Left lung (tissue), 4 donors: ENCODE measurements at regions not wholly inside any gene's neighbourhood (a gene's known extent, or its start where the extent isn't known, plus 50 kb on each side); places are given as distances from the start of the nearest gene placed in this dataset.

ENCODE experiments used
- ATAC-seq: fragments of 200-7000 bp; cut with Tn5 transposase; one replicate; pipeline ENCODE4 v1.9.1; 2020; ENCODE audit warnings: moderate library complexity
- DNase-seq, 4 donors: peaks; one replicate each; pipeline ENCODE4 v3.0.0-alpha.2; 2013 to 2020
- H3K27ac ChIP-seq, 2 donors: fragments of 200-600 bp; sonication (generic) in 1 of 2; one replicate each; pipeline versions ENCODE4 v1.5.0 to v1.8.0; 2020 to 2021
- H3K27me3 ChIP-seq, 2 donors: fragments of 200-600 bp; sonication (generic) in 1 of 2; one replicate each; pipeline versions ENCODE4 v1.5.0 to v1.8.0; 2020 to 2021
- H3K36me3 ChIP-seq, 2 donors: fragments of 200-600 bp; sonication (generic) in 1 of 2; one replicate each; pipeline versions ENCODE4 v1.5.0 to v1.8.0; 2020 to 2021
- H3K4me1 ChIP-seq, 2 donors: fragments of 200-600 bp; one replicate each; pipeline ENCODE4 v1.8.0; 2021
- H3K4me3 ChIP-seq, 2 donors: fragments of 200-600 bp; sonication (generic) in 1 of 2; one replicate each; pipeline versions ENCODE4 v1.5.0 to v1.8.0; 2020 to 2021; ENCODE audit warnings: mild to moderate bottlenecking in 1 of 2
- H3K9me3 ChIP-seq, 2 donors: fragments of 200-600 bp; sonication (generic) in 1 of 2; one replicate each; pipeline versions ENCODE4 v1.5.0 to v1.8.0; 2020 to 2021
- CTCF ChIP-seq, 2 donors: fragments of 200-600 bp; sonication (generic) in 1 of 2; IDR thresholded peaks; one replicate each; pipeline versions ENCODE4 v1.5.0 to v1.8.0; 2021; ENCODE audit warnings: antibody characterized with exemption in 2 of 2
- intact Hi-C, 2 donors: fragments of 100-400 bp; cut with DNase I; formaldehyde crosslinking; loops; one replicate each; pipeline versions ENCODE4 v1.11.2 to v1.14.2; 2022
- donor health status: DM: no; HTN: yes; CAD: no.
- donor health status: DM: no; HTN: no; CAD: no.

GRCh38 chr2:2892892-2893291 is 484.7 kb downstream of the EIPR1 start:
- Histone ChIP-seq H3K9me3 (no peaks in the 10 kb centered on the region), H3K27me3 (peaks cover 0 to 8% of the 10 kb centered on the region in 2 donors), H3K4me1 (no peaks in the 10 kb centered on the region), H3K4me3 (no peak overlapping the region), H3K36me3 (no peaks in the 10 kb centered on the region), H3K27ac (no peak overlapping the region)
- intact Hi-C loops = no loop called here
- DNase-seq (no peak), ATAC-seq (no peak)
- no peak for TF ChIP-seq CTCF (IDR thresholded peaks at IDR 0.05)

- Histone ChIP-seq H3K27ac (no peak overlapping the region), H3K9me3 (no peaks in the 10 kb centered on the region), H3K36me3 (no peaks in the 10 kb centered on the region), H3K4me3 (no peak overlapping the region), H3K4me1 (no peaks in the 10 kb centered on the region), H3K27me3 (peaks cover 0 to 8% of the 10 kb centered on the region in 2 donors)
- intact Hi-C loops = no loop called here
- no peak for TF ChIP-seq CTCF (IDR thresholded peaks at IDR 0.05)
- no peak for ATAC-seq
- no peak for DNase-seq
These were observed 485.2 kb downstream of the EIPR1 start for GRCh38 chr2:2892378-2892777.

- Histone ChIP-seq H3K4me3 (no peak overlapping the region), H3K4me1 (no peaks in the 10 kb centered on the region), H3K36me3 (no peaks in the 10 kb centered on the region), H3K9me3 (no peaks in the 10 kb centered on the region), H3K27ac (no peak overlapping the region), H3K27me3 (peaks cover 0 to 8% of the 10 kb centered on the region in 2 donors)
- intact Hi-C loops = no loop called here
- DNase-seq (no peak), ATAC-seq (no peak)
- TF ChIP-seq CTCF (IDR thresholded peaks at IDR 0.05) = no peak
These were observed 486.7 kb downstream of the EIPR1 start for GRCh38 chr2:2890901-2891300.

- H3K27me3 ChIP-seq = peaks cover 0 to 8% of the 10 kb centered on the region in 2 donors
- TF ChIP-seq CTCF (IDR thresholded peaks at IDR 0.05) = no peak
- no peak for ATAC-seq
- no peak for DNase-seq
- intact Hi-C loops = no loop called here
- no peaks in the 10 kb centered on the region for H3K36me3 ChIP-seq
- no peak overlapping the region for H3K27ac ChIP-seq
- H3K4me3 ChIP-seq = no peak overlapping the region
- no peaks in the 10 kb centered on the region for H3K4me1 ChIP-seq
- H3K9me3 ChIP-seq = no peaks in the 10 kb centered on the region
These were observed 487.4 kb downstream of the EIPR1 start for GRCh38 chr2:2890246-2890645.

GRCh38 chr2:2889646-2890045 is 488.0 kb downstream of the EIPR1 start:
- peaks cover 0 to 8% of the 10 kb centered on the region in 2 donors for H3K27me3 ChIP-seq
- H3K27ac ChIP-seq = no peak overlapping the region
- no peak for DNase-seq
- ATAC-seq = no peak
- intact Hi-C loops = no loop called here
- TF ChIP-seq CTCF (IDR thresholded peaks at IDR 0.05) = no peak
- no peak overlapping the region for H3K4me3 ChIP-seq
- H3K4me1 ChIP-seq = no peaks in the 10 kb centered on the region
- H3K9me3 ChIP-seq = no peaks in the 10 kb centered on the region
- H3K36me3 ChIP-seq = no peaks in the 10 kb centered on the region
